ENCODE measurements at regions not wholly inside any gene's neighbourhood (a gene's known extent, or its start where the extent isn't known, plus 50 kb on each side); places are given as distances from the start of the nearest gene placed in this dataset.

DNA sequence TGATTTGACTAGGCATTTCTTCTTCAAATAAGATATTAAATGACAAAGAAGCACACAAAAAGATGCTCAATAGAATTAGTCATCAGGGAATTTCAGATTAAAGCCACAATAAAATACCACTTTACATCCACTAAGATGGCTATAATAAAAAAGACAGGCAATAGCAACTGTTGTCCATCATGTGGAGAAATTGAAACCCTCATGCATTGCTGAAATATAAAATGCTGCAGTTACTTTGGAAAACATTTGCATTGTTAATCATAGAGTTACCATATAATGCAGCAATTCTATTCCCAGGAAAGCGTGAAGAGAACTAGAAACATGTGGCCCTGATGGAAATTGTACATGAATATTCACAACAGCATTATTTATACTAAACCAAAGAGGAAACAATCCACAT is 605.5 kb upstream of the SLITRK1 start:
- no peak for TF ChIP-seq CTCF (IDR thresholded peaks at IDR 0.05 in 4 of 5, conservative IDR thresholded peaks at IDR 0.05 in 1 of 5)
- TF ChIP-seq POLR2A (IDR thresholded peaks at IDR 0.05): no peak
